ENCODE measurements at regions not wholly inside any gene's neighbourhood (a gene's known extent, or its start where the extent isn't known, plus 50 kb on each side); places are given as distances from the start of the nearest gene placed in this dataset.

- TF ChIP-seq, protein P1, sequence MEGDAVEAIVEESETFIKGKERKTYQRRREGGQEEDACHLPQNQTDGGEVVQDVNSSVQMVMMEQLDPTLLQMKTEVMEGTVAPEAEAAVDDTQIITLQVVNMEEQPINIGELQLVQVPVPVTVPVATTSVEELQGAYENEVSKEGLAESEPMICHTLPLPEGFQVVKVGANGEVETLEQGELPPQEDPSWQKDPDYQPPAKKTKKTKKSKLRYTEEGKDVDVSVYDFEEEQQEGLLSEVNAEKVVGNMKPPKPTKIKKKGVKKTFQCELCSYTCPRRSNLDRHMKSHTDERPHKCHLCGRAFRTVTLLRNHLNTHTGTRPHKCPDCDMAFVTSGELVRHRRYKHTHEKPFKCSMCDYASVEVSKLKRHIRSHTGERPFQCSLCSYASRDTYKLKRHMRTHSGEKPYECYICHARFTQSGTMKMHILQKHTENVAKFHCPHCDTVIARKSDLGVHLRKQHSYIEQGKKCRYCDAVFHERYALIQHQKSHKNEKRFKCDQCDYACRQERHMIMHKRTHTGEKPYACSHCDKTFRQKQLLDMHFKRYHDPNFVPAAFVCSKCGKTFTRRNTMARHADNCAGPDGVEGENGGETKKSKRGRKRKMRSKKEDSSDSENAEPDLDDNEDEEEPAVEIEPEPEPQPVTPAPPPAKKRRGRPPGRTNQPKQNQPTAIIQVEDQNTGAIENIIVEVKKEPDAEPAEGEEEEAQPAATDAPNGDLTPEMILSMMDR (IDR thresholded peaks at IDR 0.05; ENCODE audit: poor library complexity), result no peak
- TF ChIP-seq EZH2 (IDR thresholded peaks at IDR 0.05; ENCODE audit: borderline replicate concordance) (no peak), EZH2phosphoT487 (IDR thresholded peaks at IDR 0.05; ENCODE audit: low read depth, severe bottlenecking, unreplicated experiment) (no peak)
These were observed 122.1 kb upstream of the KAZN start for GRCh38 chr1:14476170-14476955.

Data from hepatocyte (in vitro differentiated cells).